Activated CD4-positive, alpha-beta memory T cell treated with anti-CD3 and anti-CD28 coated beads for 36 hours (primary cell): ENCODE measurements at regions not wholly inside any gene's neighbourhood (a gene's known extent, or its start where the extent isn't known, plus 50 kb on each side); places are given as distances from the start of the nearest gene placed in this dataset.
"Not testable (repeated sequence)": the region's sequence is repeated elsewhere in the genome, so short reads cannot be mapped to it uniquely, and the experiment has no call there.

ENCODE experiments used
- CTCF ChIA-PET: fragments of 350-600 bp; sonication (Branson Sonifier 250); formaldehyde crosslinking; loops from one replicate; lab custom pipeline; 2021; ENCODE audit warnings: antibody characterized with exemption, inconsistent platforms; lab: Charles Lee
- POLR2A ChIA-PET: fragments of 350-600 bp; sonication (Branson Sonifier 250); formaldehyde crosslinking; loops from one replicate; lab custom pipeline; 2021; ENCODE audit warnings: antibody characterized with exemption; lab: Charles Lee
- DNase-seq: peaks from one replicate; pipeline ENCODE4 v3.0.0-alpha.2; 2020
- H3K27ac Mint-ChIP-seq: one replicate; pipeline ENCODE4 v1.8.0; 2021; ENCODE audit warnings: mixed read lengths
- H3K27me3 Mint-ChIP-seq: one replicate; pipeline ENCODE4 v1.8.0; 2021; ENCODE audit warnings: mixed read lengths
- H3K36me3 Mint-ChIP-seq: one replicate; pipeline ENCODE4 v1.8.0; 2021; ENCODE audit warnings: mixed read lengths
- H3K4me1 Mint-ChIP-seq: one replicate; pipeline ENCODE4 v1.8.0; 2021; ENCODE audit warnings: low read depth, mixed read lengths
- H3K4me3 Mint-ChIP-seq: one replicate; pipeline ENCODE4 v1.8.0; 2021; ENCODE audit warnings: mild to moderate bottlenecking, mixed read lengths
- H3K9me3 Mint-ChIP-seq: one replicate; pipeline ENCODE4 v1.8.0; 2021; ENCODE audit warnings: mixed read lengths
- intact Hi-C: fragments of 100-400 bp; cut with micrococcal nuclease; formaldehyde crosslinking; loops from one replicate; pipeline ENCODE4 v1.15.1; 2023

GRCh38 chr15:31222773-31223341 lies 103.8 kb upstream of the KLF13 start:
- Mint-ChIP-seq H3K4me1 (peaks cover 27% of the 10 kb centered on the region), H3K27me3 (no peaks in the 10 kb centered on the region), H3K36me3 (no peaks in the 10 kb centered on the region), H3K9me3 (no peaks in the 10 kb centered on the region), H3K4me3 (no peak overlapping the region), H3K27ac (no peak overlapping the region)
- DNase-seq: no peak
- POLR2A ChIA-PET: no interaction called here
- intact Hi-C loops: no loop called here
- CTCF ChIA-PET: interaction anchor here (0.6 kb wide), 1 partner anchor 212 kb away, joined by 3 read pairs; no protein-coding TSS in a partner anchor

GRCh38 chr15:31223478-31224350 lies 102.9 kb upstream of the KLF13 start:
- H3K4me3 Mint-ChIP-seq: no peak overlapping the region
- CTCF ChIA-PET: interaction anchor here (0.9 kb wide), 1 partner anchor 8 kb away, joined by 4 read pairs; no protein-coding TSS in a partner anchor
- peaks cover 27% of the 10 kb centered on the region for H3K4me1 Mint-ChIP-seq
- DNase-seq: no peak
- POLR2A ChIA-PET: no interaction called here
- no peaks in the 10 kb centered on the region for H3K27me3 Mint-ChIP-seq
- no peaks in the 10 kb centered on the region for H3K9me3 Mint-ChIP-seq
- H3K27ac Mint-ChIP-seq: no peak overlapping the region
- intact Hi-C loops: no loop called here
- no peaks in the 10 kb centered on the region for H3K36me3 Mint-ChIP-seq

GRCh38 chr15:31224661-31225060 lies 102.0 kb upstream of the KLF13 start:
- intact Hi-C loops: not testable (repeated sequence)

GRCh38 chr15:31225356-31225955 lies 101.2 kb upstream of the KLF13 start:
- Mint-ChIP-seq H3K9me3 (no peaks in the 10 kb centered on the region), H3K27ac (no peak overlapping the region), H3K4me3 (no peak overlapping the region), H3K36me3 (no peaks in the 10 kb centered on the region), H3K27me3 (no peaks in the 10 kb centered on the region), H3K4me1 (peaks cover 27% of the 10 kb centered on the region)
- ChIA-PET POLR2A (no interaction called here), CTCF (interaction anchor here (1.6 kb wide), 1 partner anchor 11 kb away, joined by 6 read pairs; no protein-coding TSS in a partner anchor)
- intact Hi-C loops: no loop called here
- no peak for DNase-seq

More at GRCh38 chr15:31224661-31225060, 102.0 kb upstream of the KLF13 start:
- CTCF ChIA-PET: interaction anchor here (0.9 kb wide), 1 partner anchor 9 kb away, joined by 4 read pairs; no protein-coding TSS in a partner anchor
- H3K27me3 Mint-ChIP-seq, DNase-seq, POLR2A ChIA-PET, H3K27ac Mint-ChIP-seq, H3K9me3 Mint-ChIP-seq, H3K36me3 Mint-ChIP-seq, H3K4me3 Mint-ChIP-seq: not testable (repeated sequence)
- peaks cover 27% of the 10 kb centered on the region for H3K4me1 Mint-ChIP-seq

- ChIA-PET CTCF (interaction anchor here (1.6 kb wide), 1 partner anchor 11 kb away, joined by 6 read pairs; no protein-coding TSS in a partner anchor), POLR2A (no interaction called here)
- DNase-seq: no peak
- Mint-ChIP-seq H3K27me3 (no peaks in the 10 kb centered on the region), H3K4me3 (no peak overlapping the region), H3K4me1 (peaks cover 27% of the 10 kb centered on the region), H3K36me3 (no peaks in the 10 kb centered on the region), H3K9me3 (no peaks in the 10 kb centered on the region), H3K27ac (no peak overlapping the region)
- intact Hi-C loops: no loop called here
Observed at GRCh38 chr15:31226021-31226420, 100.6 kb upstream of the KLF13 start.

GRCh38 chr15:31227235-31227634 lies 99.4 kb upstream of the KLF13 start:
- intact Hi-C loops: no loop called here
- POLR2A ChIA-PET: no interaction called here
- CTCF ChIA-PET: interaction anchor here (0.6 kb wide), 1 partner anchor 603 kb away, joined by 4 read pairs; no protein-coding TSS in a partner anchor
- Mint-ChIP-seq H3K36me3 (no peaks in the 10 kb centered on the region), H3K27me3 (no peaks in the 10 kb centered on the region), H3K27ac (no peak overlapping the region), H3K9me3 (no peaks in the 10 kb centered on the region), H3K4me1 (peaks cover 23% of the 10 kb centered on the region), H3K4me3 (no peak overlapping the region)
- no peak for DNase-seq

GRCh38 chr15:31228011-31228484 lies 98.6 kb upstream of the KLF13 start:
- CTCF ChIA-PET: no interaction called here
- no peak for DNase-seq
- H3K27me3 Mint-ChIP-seq: no peaks in the 10 kb centered on the region
- H3K36me3 Mint-ChIP-seq: no peaks in the 10 kb centered on the region
- peaks cover 16% of the 10 kb centered on the region for H3K4me1 Mint-ChIP-seq
- no peak overlapping the region for H3K27ac Mint-ChIP-seq
- intact Hi-C loops: loop anchor here (2.0 kb wide), 1 partner anchor 15 kb away; no protein-coding TSS in a partner anchor
- H3K4me3 Mint-ChIP-seq: no peak overlapping the region
- no peaks in the 10 kb centered on the region for H3K9me3 Mint-ChIP-seq
- POLR2A ChIA-PET: no interaction called here

- POLR2A ChIA-PET: no interaction called here
- no peak overlapping the region for H3K27ac Mint-ChIP-seq
- intact Hi-C loops: loop anchor here (2.0 kb wide), 1 partner anchor 14 kb away; no protein-coding TSS in a partner anchor
- H3K9me3 Mint-ChIP-seq: no peaks in the 10 kb centered on the region
- no peak for DNase-seq
- no peak overlapping the region for H3K4me3 Mint-ChIP-seq
- H3K27me3 Mint-ChIP-seq: no peaks in the 10 kb centered on the region
- H3K36me3 Mint-ChIP-seq: no peaks in the 10 kb centered on the region
- peaks cover 7% of the 10 kb centered on the region for H3K4me1 Mint-ChIP-seq
- CTCF ChIA-PET: no interaction called here
Observed at GRCh38 chr15:31228980-31229826, 97.4 kb upstream of the KLF13 start.

GRCh38 chr15:31230630-31231485 lies 95.8 kb upstream of the KLF13 start:
- Mint-ChIP-seq H3K4me1 (no peaks in the 10 kb centered on the region), H3K27ac (no peak overlapping the region), H3K9me3 (no peaks in the 10 kb centered on the region), H3K36me3 (no peaks in the 10 kb centered on the region), H3K4me3 (no peak overlapping the region), H3K27me3 (no peaks in the 10 kb centered on the region)
- intact Hi-C loops: no loop called here
- CTCF ChIA-PET: no interaction called here
- no peak for DNase-seq
- POLR2A ChIA-PET: no interaction called here

GRCh38 chr15:31234815-31235214 lies 91.8 kb upstream of the KLF13 start:
- Mint-ChIP-seq H3K36me3 (no peaks in the 10 kb centered on the region), H3K4me1 (peaks cover 13% of the 10 kb centered on the region), H3K27me3 (no peaks in the 10 kb centered on the region), H3K9me3 (no peaks in the 10 kb centered on the region), H3K27ac (no peak overlapping the region), H3K4me3 (no peak overlapping the region)
- intact Hi-C loops: no loop called here
- ChIA-PET CTCF (no interaction called here), POLR2A (no interaction called here)
- no peak for DNase-seq
